SIG-M5 treated with dmso at 0.1 percent for 504 hours (cell line): ENCODE measurements at regions not wholly inside any gene's neighbourhood (a gene's known extent, or its start where the extent isn't known, plus 50 kb on each side); places are given as distances from the start of the nearest gene placed in this dataset.

Experiments used
- DNase-seq: peaks from one replicate; lab custom pipeline; 2025; ENCODE audit not compliant: unreplicated experiment; lab: John Stamatoyannopoulos, UW

GRCh38 chr1:225707824-225708223 is 54.9 kb upstream of the ENAH start:
- DNase-seq, result no peak

- DNase-seq, result no peak
Observed at GRCh38 chr1:225709101-225709500, 56.2 kb upstream of the ENAH start.

DNA sequence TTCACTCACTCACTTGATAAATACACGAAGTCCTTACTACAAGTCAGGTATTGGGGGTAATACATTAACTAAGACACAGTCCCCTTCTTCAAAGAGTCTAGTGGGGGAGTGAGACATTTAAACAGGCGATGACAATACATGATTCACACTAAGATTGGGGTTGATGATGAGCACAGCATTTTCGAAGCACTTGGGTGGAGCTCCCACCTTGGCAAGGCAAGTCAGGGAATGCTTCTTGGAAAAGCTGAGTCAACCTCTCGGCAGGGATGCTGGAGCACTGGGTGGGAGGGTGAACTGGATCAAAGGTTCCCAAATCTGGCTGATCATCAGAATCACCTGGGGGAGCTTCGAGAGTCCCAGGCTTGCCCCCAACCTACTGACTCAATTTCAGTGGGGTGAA is 57.9 kb upstream of the ENAH start:
- no peak for DNase-seq

DNA sequence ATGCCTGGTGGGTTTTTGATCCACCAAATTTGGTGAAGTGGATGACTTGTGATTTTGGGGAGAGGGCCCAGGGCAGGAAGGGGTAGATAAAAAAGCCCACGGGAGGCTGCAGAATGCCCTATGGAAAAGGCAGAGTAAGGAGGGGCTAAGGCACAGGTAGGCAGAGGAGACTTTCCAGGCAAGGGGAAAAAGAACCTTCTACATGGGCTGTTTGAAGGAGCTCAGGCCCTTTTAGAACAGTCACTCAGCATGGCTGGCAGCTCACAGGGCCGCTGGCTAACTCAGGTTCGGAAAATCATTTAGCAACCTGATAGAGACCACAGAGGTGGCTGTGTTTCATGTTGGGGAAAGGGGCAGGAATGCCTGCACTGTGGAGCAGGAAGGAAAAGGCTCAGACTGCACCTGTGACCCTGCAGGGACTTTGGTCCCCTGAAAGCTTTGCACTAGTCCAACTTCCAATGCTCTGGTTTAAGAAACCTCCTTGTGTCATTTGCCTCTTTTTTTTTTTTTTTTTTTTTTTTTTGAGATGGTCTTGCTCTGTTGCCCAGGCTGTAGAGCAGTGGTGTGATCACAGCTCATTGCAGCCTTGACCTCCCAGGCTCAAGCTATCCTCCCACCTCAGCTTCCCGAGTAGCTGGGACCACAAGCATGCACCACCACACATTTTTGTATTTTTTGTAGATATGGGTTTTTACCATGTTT is 58.5 kb upstream of the ENAH start:
- DNase-seq, result no peak

GRCh38 chr1:225712391-225712790 is 59.5 kb upstream of the ENAH start:
- DNase-seq, result peak; percentile 99

- no peak for DNase-seq
Observed at GRCh38 chr1:225713281-225713680, 60.4 kb upstream of the ENAH start.

DNA sequence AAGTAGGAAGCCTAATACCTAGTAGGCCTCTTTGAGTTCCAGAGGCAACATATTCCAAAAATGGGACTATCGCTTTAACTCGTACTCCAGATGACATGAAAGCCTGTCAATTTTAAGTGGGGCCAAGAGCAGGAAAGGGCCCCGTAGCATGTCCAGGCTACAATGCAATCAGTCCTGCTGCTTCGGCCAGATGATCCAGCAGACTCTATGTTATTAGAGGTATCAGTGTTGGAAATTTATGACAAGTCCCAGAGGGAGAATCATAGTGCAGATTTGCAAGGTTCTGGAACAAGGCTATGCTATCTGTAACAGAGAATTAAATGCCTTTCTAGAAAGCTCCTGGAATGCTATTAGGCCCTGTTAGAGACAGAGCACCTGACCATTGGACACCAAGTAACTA is 56.7 kb upstream of the SRP9 start:
- DNase-seq, result no peak

DNA sequence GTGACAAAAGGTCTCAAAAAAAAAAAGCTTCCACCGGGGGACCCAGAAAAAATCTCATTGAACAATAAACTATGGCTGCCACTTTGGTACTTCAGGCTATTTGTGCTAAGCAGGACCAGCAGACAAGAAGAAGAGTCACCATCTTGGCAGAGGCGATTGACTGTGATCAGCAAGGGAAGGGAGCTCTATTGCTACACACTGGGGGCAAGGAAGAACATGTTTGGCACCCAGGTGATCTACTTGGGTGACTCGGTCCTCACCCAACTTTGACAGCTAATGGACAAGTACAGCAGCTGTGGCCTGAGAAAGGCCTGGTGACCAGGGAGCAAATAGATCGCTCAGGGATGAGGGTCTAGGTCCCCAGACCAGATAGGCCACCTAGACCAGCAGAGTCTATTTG is 53.4 kb upstream of the SRP9 start:
- no peak for DNase-seq
